RWPE1 (cell line): ENCODE measurements at regions not wholly inside any gene's neighbourhood (a gene's known extent, or its start where the extent isn't known, plus 50 kb on each side); places are given as distances from the start of the nearest gene placed in this dataset.

Source experiments
- CTCF ChIA-PET: fragments of 350-600 bp; sonication (Branson Sonifier 250); formaldehyde crosslinking; extraction: SDS; loops from one replicate; lab custom pipeline; 2021; lab: Yijun Ruan, JAX
- POLR2A ChIA-PET: fragments of 400-600 bp; formaldehyde crosslinking; extraction: SDS; loops from one replicate; lab custom pipeline; 2020; ENCODE audit warnings: antibody characterized with exemption; ENCODE audit not compliant: low non-redundant PET; lab: Yijun Ruan, JAX
- DNase-seq: peaks from one replicate; pipeline ENCODE4 v3.0.0; 2012; ENCODE audit warnings: low spot score
- H3K27ac ChIP-seq: fragments of 450-650 bp; 2 replicates; pipeline ENCODE4 v1.5.1; 2017
- TF ChIP-seq, protein P1 (sequence below): fragments of 450-650 bp; conservative IDR thresholded peaks from 2 replicates; pipeline ENCODE4 v1.5.1; 2017; ENCODE audit warnings: low read depth, mild to moderate bottlenecking

DNA sequence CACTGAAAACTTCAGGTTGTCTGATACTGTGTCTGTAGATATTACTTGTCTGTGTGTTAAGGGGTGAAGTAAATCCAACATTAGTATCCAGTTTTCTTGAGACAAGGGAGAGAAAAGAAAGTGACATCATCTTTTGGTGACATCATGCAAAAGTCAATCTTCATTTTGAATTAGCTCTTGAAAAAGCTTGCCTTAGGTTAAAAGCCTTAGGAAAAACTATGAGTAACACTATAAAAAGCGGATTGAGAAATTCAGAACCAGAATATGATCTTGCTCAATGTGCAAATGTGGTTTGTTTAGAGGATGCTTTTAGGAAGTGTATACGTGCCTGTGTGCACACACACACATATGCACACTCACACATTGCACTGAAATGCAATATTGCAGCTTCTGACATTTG, 345.8 kb upstream of the CASK start:
- ChIA-PET CTCF (no interaction called here), POLR2A (no interaction called here)
- DNase-seq = no peak
- H3K27ac ChIP-seq = no peak overlapping the region
- TF ChIP-seq, protein P1, sequence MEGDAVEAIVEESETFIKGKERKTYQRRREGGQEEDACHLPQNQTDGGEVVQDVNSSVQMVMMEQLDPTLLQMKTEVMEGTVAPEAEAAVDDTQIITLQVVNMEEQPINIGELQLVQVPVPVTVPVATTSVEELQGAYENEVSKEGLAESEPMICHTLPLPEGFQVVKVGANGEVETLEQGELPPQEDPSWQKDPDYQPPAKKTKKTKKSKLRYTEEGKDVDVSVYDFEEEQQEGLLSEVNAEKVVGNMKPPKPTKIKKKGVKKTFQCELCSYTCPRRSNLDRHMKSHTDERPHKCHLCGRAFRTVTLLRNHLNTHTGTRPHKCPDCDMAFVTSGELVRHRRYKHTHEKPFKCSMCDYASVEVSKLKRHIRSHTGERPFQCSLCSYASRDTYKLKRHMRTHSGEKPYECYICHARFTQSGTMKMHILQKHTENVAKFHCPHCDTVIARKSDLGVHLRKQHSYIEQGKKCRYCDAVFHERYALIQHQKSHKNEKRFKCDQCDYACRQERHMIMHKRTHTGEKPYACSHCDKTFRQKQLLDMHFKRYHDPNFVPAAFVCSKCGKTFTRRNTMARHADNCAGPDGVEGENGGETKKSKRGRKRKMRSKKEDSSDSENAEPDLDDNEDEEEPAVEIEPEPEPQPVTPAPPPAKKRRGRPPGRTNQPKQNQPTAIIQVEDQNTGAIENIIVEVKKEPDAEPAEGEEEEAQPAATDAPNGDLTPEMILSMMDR = no peak

DNA sequence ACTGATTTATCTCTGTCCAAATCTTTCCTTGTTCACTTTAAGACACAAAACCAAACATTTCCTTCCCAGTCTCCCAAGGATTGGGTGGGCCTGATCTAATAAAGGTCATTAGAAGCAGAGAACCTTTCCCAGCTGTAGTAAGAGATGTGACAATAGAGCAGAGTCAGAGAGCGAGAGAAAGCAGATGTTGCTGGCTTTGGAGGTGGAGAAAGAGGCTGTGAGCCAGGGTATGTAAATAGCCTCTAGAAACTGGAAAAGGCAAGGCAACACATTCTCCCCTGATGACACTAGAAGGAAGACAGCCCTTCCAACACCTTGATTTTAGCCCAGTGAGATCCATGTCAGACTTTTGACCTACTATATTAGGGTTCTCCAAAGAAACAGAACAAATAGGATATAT, 337.5 kb upstream of the CASK start:
- ChIA-PET POLR2A (no interaction called here), CTCF (no interaction called here)
- no peak overlapping the region for H3K27ac ChIP-seq
- no peak for DNase-seq
- TF ChIP-seq, protein P1 = no peak

DNA sequence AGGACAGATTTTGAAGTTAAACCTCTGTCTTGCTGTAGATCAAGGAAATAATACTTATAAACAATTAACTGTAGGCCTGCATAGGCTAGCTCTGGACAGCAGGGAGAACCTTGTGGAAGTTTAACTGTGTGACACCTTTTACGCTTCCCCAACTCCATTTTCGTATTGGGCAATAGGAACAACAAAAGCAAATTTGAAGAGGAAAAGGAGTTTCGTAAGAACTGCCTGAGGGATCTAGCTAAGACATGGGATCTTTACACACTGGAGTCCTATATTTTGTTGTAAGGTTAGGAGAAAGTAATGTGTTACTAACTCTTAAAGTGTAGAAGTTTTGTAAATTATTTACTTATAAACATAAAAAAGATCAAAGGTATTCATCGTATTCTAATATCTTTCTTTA, 324.9 kb upstream of the CASK start:
- H3K27ac ChIP-seq = no peak overlapping the region
- TF ChIP-seq, protein P1 = no peak
- ChIA-PET CTCF (interaction anchor here (0.6 kb wide), 1 partner anchor 476 kb away, joined by 8 read pairs; no protein-coding TSS in a partner anchor), POLR2A (no interaction called here)
- DNase-seq = no peak

DNA sequence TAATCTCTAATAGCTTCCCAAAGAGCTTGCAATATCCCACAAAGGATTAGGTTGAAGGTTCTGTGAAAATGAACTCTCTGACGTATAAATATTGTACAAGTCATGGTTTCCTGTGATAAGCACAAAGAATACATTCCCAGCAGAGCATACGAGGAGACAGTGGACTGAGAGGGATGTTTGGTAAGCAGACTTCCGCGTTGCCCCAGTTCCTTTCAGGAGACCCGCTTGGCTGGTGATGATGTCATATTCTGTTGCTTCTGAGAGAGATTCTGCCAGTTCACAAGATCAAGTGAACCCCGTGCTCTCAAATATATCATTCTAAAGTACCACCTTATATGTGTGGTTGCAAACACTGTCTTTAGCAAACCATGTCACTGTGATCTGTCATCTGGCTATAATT, 323.9 kb upstream of the CASK start:
- ChIA-PET POLR2A (no interaction called here), CTCF (no interaction called here)
- H3K27ac ChIP-seq = no peak overlapping the region
- TF ChIP-seq, protein P1 = no peak
- no peak for DNase-seq

DNA sequence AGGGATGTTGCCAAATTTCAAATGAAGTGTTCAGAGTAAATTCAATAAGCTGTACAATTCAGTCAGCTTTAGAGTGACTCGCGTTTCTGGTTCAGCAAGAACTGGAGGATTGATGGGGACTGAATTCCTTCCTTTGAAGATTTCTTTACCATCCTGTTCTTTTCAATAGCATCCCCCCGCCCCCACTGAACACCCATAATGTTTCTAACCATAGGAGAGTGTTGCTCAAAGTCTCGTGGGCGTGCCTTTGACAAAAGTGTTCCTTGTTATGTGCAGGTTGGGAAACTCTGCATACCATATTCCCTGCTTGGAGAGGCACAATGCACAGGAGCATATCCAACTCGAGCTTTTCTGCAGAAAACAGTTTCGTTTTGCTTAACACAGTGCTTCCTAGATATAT, 323.5 kb upstream of the CASK start:
- TF ChIP-seq, protein P1 = no peak
- no peak for DNase-seq
- ChIA-PET CTCF (no interaction called here), POLR2A (no interaction called here)
- H3K27ac ChIP-seq = no peak overlapping the region

DNA sequence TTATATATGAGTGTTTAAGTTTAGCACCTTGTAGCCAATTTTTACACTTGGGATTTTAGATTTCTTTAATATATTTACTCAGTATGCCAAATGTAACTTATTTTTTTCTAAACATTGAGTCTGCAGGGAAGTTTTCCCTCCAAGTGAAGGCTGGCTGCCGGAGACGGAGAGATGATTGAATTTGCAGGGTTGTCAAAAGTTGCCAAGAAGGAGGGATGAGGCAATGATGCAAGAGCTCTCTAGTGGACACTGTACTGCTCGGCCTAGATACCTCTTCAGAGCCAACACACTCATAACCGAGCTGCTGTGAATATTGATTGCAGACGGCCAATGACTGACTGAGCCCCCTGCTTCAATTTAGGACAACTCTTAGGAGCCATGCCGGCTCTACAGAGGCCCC, 318.6 kb upstream of the CASK start:
- TF ChIP-seq, protein P1 = no peak
- ChIA-PET POLR2A (no interaction called here), CTCF (no interaction called here)
- H3K27ac ChIP-seq = no peak overlapping the region
- DNase-seq = no peak

DNA sequence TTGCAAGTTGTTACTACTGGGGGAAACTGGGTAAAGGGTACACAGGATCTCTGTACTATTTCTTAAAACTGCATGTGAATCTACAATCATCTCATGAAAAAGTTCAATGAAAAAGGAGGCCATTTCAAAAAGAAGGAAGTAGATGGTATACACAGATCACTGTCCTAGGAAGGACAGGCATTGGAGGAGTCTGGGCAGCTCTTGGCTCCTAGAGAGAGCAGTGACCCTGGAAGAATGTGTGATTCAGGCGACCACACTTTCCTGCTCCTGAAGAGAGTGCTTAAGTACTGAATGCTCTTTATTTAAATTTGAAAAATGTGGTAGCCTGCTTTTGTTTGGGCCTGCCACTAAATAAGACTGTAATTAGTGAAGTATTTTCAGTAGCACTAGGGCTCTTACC, 318.1 kb upstream of the CASK start:
- ChIA-PET CTCF (no interaction called here), POLR2A (no interaction called here)
- no peak for DNase-seq
- TF ChIP-seq, protein P1 = no peak
- no peak overlapping the region for H3K27ac ChIP-seq
